Neural cell (in vitro differentiated cells): ENCODE measurements at regions not wholly inside any gene's neighbourhood (a gene's known extent, or its start where the extent isn't known, plus 50 kb on each side); places are given as distances from the start of the nearest gene placed in this dataset.

Experiments used
- H2AFZ ChIP-seq: fragments of 200-600, 300-800 bp; sonication (generic), shearing (Covaris generic); 2 replicates; pipeline ENCODE4 v1.6.0; 2014; ENCODE audit warnings: low read depth, mild to moderate bottlenecking, antibody characterized with exemption, low read length, moderate library complexity
- H3F3A ChIP-seq: fragments of 200-600 bp; shearing (Covaris generic); 2 replicates; pipeline ENCODE4 v1.6.1; 2016; ENCODE audit warnings: mild to moderate bottlenecking, moderate library complexity, mixed read lengths, antibody characterized with exemption, low read length; ENCODE audit not compliant: insufficient read depth, poor library complexity, severe bottlenecking
- H3K27ac ChIP-seq: fragments of 200-600, 300-800 bp; sonication (generic), shearing (Covaris generic); 2 replicates; pipeline ENCODE4 v1.5.1; 2014; ENCODE audit warnings: mild to moderate bottlenecking, low read length, moderate library complexity
- H3K27me3 ChIP-seq: fragments of 300-800, 200-600 bp; sonication (generic), shearing (Covaris generic); 2 replicates; pipeline ENCODE4 v1.6.0; 2014; ENCODE audit warnings: mild to moderate bottlenecking, low read depth, low read length, moderate library complexity; ENCODE audit not compliant: insufficient read depth
- H3K36me3 ChIP-seq: fragments of 300-800, 200-600 bp; sonication (generic), shearing (Covaris generic); 2 replicates; pipeline ENCODE4 v1.5.1; 2014; ENCODE audit warnings: mild to moderate bottlenecking, antibody characterized with exemption, low read length, moderate library complexity; ENCODE audit not compliant: insufficient read depth
- H3K4me2 ChIP-seq: fragments of 300-800, 200-600 bp; sonication (generic), shearing (Covaris generic); 2 replicates; pipeline ENCODE4 v1.6.0; 2014; ENCODE audit warnings: mild to moderate bottlenecking, low read length
- H3K4me3 ChIP-seq: fragments of 300-800, 200-600 bp; sonication (generic), shearing (Covaris generic); 2 replicates; pipeline ENCODE4 v1.5.1; 2014; ENCODE audit warnings: mild to moderate bottlenecking, low read length, moderate library complexity
- H3K79me2 ChIP-seq: fragments of 200-600 bp; shearing (Covaris generic); replicated peaks from 2 replicates; pipeline ENCODE4 v1.6.0; 2014; ENCODE audit warnings: mild to moderate bottlenecking, low read length, moderate library complexity; ENCODE audit not compliant: insufficient read depth
- H3K9ac ChIP-seq: fragments of 300-800, 200-600 bp; sonication (generic), shearing (Covaris generic); 2 replicates; pipeline ENCODE4 v1.6.1; 2016; ENCODE audit warnings: mild to moderate bottlenecking, low read length, mixed read lengths
- H3K9me2 ChIP-seq: fragments of 200-600 bp; shearing (Covaris generic); 2 replicates; pipeline ENCODE4 v1.6.1; 2016; ENCODE audit warnings: mild to moderate bottlenecking, low read length, mixed read lengths; ENCODE audit not compliant: insufficient read depth
- H3K9me3 ChIP-seq: fragments of 200-600, 300-800 bp; sonication (generic), shearing (Covaris generic); 2 replicates; pipeline ENCODE4 v1.6.1; 2016; ENCODE audit warnings: mild to moderate bottlenecking, mixed run types, low read length, moderate library complexity, mixed read lengths
- H4K20me1 ChIP-seq: fragments of 200-600 bp; shearing (Covaris generic); 2 replicates; pipeline ENCODE4 v1.6.1; 2016; ENCODE audit warnings: mild to moderate bottlenecking, mixed run types; ENCODE audit not compliant: insufficient read depth
- EP300 ChIP-seq: fragments of 450-650 bp; conservative IDR thresholded peaks from 2 replicates; pipeline ENCODE4 v1.6.1; 2014; ENCODE audit warnings: antibody characterized with exemption, mild to moderate bottlenecking, moderate library complexity; ENCODE audit not compliant: poor library complexity, severe bottlenecking
- EZH2 ChIP-seq: fragments of 200-600, 300-800 bp; shearing (Covaris generic), sonication (generic); IDR thresholded peaks from 2 replicates; pipeline ENCODE4 v1.6.1; 2014; ENCODE audit warnings: antibody characterized with exemption, low read length, borderline replicate concordance, mild to moderate bottlenecking; ENCODE audit not compliant: insufficient read depth, poor library complexity, severe bottlenecking
- MXI1 ChIP-seq: fragments of 450-650 bp; conservative IDR thresholded peaks from 2 replicates; pipeline ENCODE4 v1.6.1; 2014; ENCODE audit warnings: antibody characterized with exemption, mild to moderate bottlenecking; ENCODE audit not compliant: poor library complexity, severe bottlenecking
- POLR2AphosphoS5 ChIP-seq: IDR thresholded peaks from 2 replicates; pipeline ENCODE4 v1.6.1; 2012
- SMC3 ChIP-seq: fragments of 450-650 bp; conservative IDR thresholded peaks from 2 replicates; pipeline ENCODE4 v1.6.1; 2014; ENCODE audit warnings: antibody characterized with exemption, mild to moderate bottlenecking, moderate library complexity; ENCODE audit not compliant: poor library complexity
- TAF1 ChIP-seq: IDR thresholded peaks from 2 replicates; pipeline ENCODE4 v1.6.1; 2012; ENCODE audit warnings: low read depth
- TF ChIP-seq, protein P1 (sequence below): fragments of 450-650 bp; IDR thresholded peaks from 2 replicates; pipeline ENCODE4 v1.5.1; 2014; ENCODE audit warnings: antibody characterized with exemption, mild to moderate bottlenecking, moderate library complexity; ENCODE audit not compliant: poor library complexity, severe bottlenecking
- TF ChIP-seq, protein P2 (sequence below): IDR thresholded peaks from 2 replicates; pipeline ENCODE4 v1.6.1; 2012; ENCODE audit warnings: borderline replicate concordance

DNA sequence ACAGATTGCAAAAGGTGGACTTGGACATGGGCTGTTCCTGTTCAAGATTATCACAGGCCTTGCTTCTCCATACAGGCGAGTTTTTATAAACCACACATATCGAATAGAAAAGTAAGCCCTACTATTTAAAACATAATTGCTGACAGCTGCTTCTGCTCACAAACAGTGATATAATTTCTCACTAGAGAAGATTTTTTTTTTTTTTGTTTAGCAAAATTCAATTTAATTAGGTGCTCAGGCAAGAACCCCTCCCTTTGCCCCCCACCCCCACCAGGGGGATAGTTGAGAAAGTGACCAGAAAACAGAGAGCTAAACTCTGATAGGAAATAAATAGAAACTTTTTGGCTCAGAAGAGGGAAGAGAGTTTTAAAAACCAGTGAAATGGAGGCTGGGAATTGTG, 132.8 kb upstream of the CRY1 start:
- TF ChIP-seq TAF1: no peak
- TF ChIP-seq SMC3: no peak
- no peak for TF ChIP-seq EP300
- TF ChIP-seq, protein P1, sequence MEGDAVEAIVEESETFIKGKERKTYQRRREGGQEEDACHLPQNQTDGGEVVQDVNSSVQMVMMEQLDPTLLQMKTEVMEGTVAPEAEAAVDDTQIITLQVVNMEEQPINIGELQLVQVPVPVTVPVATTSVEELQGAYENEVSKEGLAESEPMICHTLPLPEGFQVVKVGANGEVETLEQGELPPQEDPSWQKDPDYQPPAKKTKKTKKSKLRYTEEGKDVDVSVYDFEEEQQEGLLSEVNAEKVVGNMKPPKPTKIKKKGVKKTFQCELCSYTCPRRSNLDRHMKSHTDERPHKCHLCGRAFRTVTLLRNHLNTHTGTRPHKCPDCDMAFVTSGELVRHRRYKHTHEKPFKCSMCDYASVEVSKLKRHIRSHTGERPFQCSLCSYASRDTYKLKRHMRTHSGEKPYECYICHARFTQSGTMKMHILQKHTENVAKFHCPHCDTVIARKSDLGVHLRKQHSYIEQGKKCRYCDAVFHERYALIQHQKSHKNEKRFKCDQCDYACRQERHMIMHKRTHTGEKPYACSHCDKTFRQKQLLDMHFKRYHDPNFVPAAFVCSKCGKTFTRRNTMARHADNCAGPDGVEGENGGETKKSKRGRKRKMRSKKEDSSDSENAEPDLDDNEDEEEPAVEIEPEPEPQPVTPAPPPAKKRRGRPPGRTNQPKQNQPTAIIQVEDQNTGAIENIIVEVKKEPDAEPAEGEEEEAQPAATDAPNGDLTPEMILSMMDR: no peak
- TF ChIP-seq POLR2AphosphoS5: no peak
- Histone ChIP-seq H3K4me2 (no peak overlapping the region), H3K9ac (no peak overlapping the region), H4K20me1 (no peaks in the 10 kb centered on the region), H3K9me3 (no peaks in the 10 kb centered on the region), H3K79me2 (no peaks in the 10 kb centered on the region), H3K4me3 (no peak overlapping the region), H3K9me2 (no peaks in the 10 kb centered on the region), H2AFZ (no peak overlapping the region), H3K27me3 (no peaks in the 10 kb centered on the region), H3K27ac (no peak overlapping the region), H3F3A (no peaks in the 10 kb centered on the region), H3K36me3 (no peaks in the 10 kb centered on the region)

GRCh38 chr12:107228076-107228475, 134.7 kb upstream of the CRY1 start:
- Histone ChIP-seq H3K27me3 (no peaks in the 10 kb centered on the region), H3K9me2 (no peaks in the 10 kb centered on the region), H3F3A (no peaks in the 10 kb centered on the region), H3K27ac (no peak overlapping the region), H3K9me3 (no peaks in the 10 kb centered on the region), H3K79me2 (no peaks in the 10 kb centered on the region), H3K9ac (no peak overlapping the region), H2AFZ (no peak overlapping the region), H3K4me3 (no peak overlapping the region), H3K4me2 (no peak overlapping the region), H4K20me1 (no peaks in the 10 kb centered on the region), H3K36me3 (no peaks in the 10 kb centered on the region)
- TF ChIP-seq EP300: no peak
- TF ChIP-seq, protein P1: no peak
- TF ChIP-seq, protein P2, sequence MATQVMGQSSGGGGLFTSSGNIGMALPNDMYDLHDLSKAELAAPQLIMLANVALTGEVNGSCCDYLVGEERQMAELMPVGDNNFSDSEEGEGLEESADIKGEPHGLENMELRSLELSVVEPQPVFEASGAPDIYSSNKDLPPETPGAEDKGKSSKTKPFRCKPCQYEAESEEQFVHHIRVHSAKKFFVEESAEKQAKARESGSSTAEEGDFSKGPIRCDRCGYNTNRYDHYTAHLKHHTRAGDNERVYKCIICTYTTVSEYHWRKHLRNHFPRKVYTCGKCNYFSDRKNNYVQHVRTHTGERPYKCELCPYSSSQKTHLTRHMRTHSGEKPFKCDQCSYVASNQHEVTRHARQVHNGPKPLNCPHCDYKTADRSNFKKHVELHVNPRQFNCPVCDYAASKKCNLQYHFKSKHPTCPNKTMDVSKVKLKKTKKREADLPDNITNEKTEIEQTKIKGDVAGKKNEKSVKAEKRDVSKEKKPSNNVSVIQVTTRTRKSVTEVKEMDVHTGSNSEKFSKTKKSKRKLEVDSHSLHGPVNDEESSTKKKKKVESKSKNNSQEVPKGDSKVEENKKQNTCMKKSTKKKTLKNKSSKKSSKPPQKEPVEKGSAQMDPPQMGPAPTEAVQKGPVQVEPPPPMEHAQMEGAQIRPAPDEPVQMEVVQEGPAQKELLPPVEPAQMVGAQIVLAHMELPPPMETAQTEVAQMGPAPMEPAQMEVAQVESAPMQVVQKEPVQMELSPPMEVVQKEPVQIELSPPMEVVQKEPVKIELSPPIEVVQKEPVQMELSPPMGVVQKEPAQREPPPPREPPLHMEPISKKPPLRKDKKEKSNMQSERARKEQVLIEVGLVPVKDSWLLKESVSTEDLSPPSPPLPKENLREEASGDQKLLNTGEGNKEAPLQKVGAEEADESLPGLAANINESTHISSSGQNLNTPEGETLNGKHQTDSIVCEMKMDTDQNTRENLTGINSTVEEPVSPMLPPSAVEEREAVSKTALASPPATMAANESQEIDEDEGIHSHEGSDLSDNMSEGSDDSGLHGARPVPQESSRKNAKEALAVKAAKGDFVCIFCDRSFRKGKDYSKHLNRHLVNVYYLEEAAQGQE: no peak

GRCh38 chr12:107229827-107230226, 136.5 kb upstream of the CRY1 start:
- no peaks in the 10 kb centered on the region for H3K9me3 ChIP-seq
- H3K36me3 ChIP-seq: no peaks in the 10 kb centered on the region
- H3K9me2 ChIP-seq: no peaks in the 10 kb centered on the region
- H2AFZ ChIP-seq: no peak overlapping the region
- no peaks in the 10 kb centered on the region for H3F3A ChIP-seq
- H4K20me1 ChIP-seq: no peaks in the 10 kb centered on the region
- H3K79me2 ChIP-seq: no peaks in the 10 kb centered on the region
- no peak overlapping the region for H3K9ac ChIP-seq
- no peak overlapping the region for H3K4me2 ChIP-seq
- no peak overlapping the region for H3K4me3 ChIP-seq
- no peaks in the 10 kb centered on the region for H3K27me3 ChIP-seq
- H3K27ac ChIP-seq: no peak overlapping the region
- no peak for TF ChIP-seq EZH2
- no peak for TF ChIP-seq POLR2AphosphoS5
- TF ChIP-seq EP300: no peak
- TF ChIP-seq TAF1: no peak
- TF ChIP-seq, protein P2: no peak
- TF ChIP-seq MXI1: no peak
- TF ChIP-seq, protein P1: no peak
- no peak for TF ChIP-seq SMC3
